ENCODE measurements at regions not wholly inside any gene's neighbourhood (a gene's known extent, or its start where the extent isn't known, plus 50 kb on each side); places are given as distances from the start of the nearest gene placed in this dataset.

DNA sequence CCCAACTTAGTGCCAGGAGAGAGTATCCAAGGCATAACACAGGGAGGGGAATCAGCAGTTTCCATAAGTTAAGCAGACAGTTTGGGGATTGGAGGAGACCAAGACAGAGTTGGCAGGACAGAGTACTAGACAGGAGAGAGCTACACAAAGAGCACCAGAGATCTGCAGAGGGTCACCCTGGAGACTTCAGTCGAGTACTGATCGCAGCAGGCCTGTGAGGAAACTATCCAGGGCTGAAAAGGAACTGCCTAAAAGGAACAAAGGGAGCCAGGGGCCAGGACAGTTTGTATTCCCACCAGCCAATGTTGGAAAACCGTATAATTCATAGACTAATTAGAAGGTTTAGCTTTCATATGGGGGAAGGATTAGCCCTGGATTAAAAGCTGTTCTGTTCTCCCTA lies 80.6 kb upstream of the ENPP6 start:
- H3K27me3 Mint-ChIP-seq, result no peaks in the 10 kb centered on the region
- no peak for DNase-seq (ENCODE audit: low spot score in 2 of 2)
- no peak for ATAC-seq (replicated peaks; ENCODE audit: extremely low read depth, poor library complexity, severe bottlenecking)
- no peak overlapping the region for H3K27ac Mint-ChIP-seq (ENCODE audit: low read depth)
- H3K9me3 Mint-ChIP-seq, result no peaks in the 10 kb centered on the region
- H3K4me1 Mint-ChIP-seq, result no peaks in the 10 kb centered on the region
- peaks cover 2% of the 10 kb centered on the region for H3K36me3 Mint-ChIP-seq (ENCODE audit: insufficient read depth)
- no peak overlapping the region for H3K4me3 Mint-ChIP-seq

DNA sequence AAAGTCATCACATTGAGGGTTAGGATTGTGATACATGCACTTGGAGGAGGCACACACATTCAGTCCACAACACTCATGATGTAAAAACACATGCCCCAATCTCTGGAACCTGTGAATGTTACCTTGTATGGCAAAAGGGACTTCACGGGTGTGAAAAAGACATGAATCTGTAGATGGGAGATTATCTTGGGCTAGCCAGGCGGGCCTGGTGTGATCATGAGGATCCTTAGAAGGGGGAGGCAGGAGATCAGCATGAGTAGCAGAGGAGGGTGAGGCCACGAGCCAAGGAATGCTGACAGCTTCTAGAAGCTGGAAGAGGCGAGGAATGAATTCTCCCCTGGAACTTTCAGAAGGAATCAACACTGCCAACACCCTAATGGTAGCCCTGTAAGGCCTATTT lies 77.5 kb upstream of the ENPP6 start:
- H3K27me3 Mint-ChIP-seq, result no peaks in the 10 kb centered on the region
- H3K27ac Mint-ChIP-seq (ENCODE audit: low read depth), result no peak overlapping the region
- no peak for DNase-seq (ENCODE audit: low spot score in 2 of 2)
- no peaks in the 10 kb centered on the region for H3K36me3 Mint-ChIP-seq (ENCODE audit: insufficient read depth)
- no peaks in the 10 kb centered on the region for H3K9me3 Mint-ChIP-seq
- no peak overlapping the region for H3K4me3 Mint-ChIP-seq
- no peak for ATAC-seq (replicated peaks; ENCODE audit: extremely low read depth, poor library complexity, severe bottlenecking)
- H3K4me1 Mint-ChIP-seq, result no peaks in the 10 kb centered on the region

DNA sequence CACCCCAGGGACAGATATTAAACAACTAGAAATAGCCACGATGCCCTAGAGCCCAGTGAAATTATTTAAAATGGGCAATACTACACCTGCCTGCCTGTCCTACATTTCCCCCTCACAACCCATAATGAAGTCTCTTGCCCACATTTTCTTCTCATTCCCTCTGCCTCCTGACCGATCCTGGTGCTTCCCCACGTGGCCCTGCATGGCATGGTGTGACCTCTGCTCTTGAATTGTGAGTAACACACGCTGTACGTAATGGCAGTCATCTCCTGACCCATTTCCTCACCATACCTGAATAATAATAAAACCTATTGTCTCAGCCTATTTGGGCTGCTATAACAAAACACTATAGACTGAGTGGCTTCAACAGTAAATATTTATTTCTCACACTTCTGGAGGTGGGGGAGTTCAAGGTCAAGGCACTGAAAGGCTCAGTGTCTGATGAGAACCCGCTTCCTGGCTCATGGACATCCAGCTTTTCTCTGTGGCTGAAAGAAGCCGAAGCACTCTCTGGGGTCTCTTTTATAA lies 77.0 kb upstream of the ENPP6 start:
- Mint-ChIP-seq H3K27me3 (no peaks in the 10 kb centered on the region), H3K4me1 (no peaks in the 10 kb centered on the region), H3K9me3 (no peaks in the 10 kb centered on the region), H3K36me3 (ENCODE audit: insufficient read depth) (no peaks in the 10 kb centered on the region), H3K4me3 (no peak overlapping the region), H3K27ac (ENCODE audit: low read depth) (no peak overlapping the region)
- ATAC-seq (replicated peaks; ENCODE audit: extremely low read depth, poor library complexity, severe bottlenecking) (no peak), DNase-seq (ENCODE audit: low spot score in 2 of 2) (no peak)

DNA sequence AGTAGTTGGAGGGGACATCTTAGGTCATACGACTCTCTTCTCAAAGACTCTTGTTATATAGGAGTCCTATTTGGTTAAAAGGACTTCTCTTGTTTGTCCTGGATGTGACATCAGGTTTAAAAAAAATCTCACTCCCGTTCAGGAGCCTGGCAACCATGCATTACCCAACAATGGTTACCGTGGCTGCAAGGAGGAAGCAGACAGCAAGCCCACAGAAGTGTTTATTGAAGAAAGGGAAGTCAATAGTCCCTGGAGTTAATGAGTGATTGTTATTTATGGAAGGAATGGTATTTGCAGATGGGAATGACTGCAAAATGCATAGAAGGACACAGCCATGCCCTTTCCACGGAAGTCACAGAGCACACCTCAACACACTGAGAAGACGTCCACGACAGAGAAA lies 75.9 kb upstream of the ENPP6 start:
- H3K9me3 Mint-ChIP-seq, result no peaks in the 10 kb centered on the region
- peaks cover 3% of the 10 kb centered on the region for H3K4me1 Mint-ChIP-seq
- no peaks in the 10 kb centered on the region for H3K27me3 Mint-ChIP-seq
- no peaks in the 10 kb centered on the region for H3K36me3 Mint-ChIP-seq (ENCODE audit: insufficient read depth)
- no peak overlapping the region for H3K4me3 Mint-ChIP-seq
- no peak overlapping the region for H3K27ac Mint-ChIP-seq (ENCODE audit: low read depth)
- ATAC-seq (replicated peaks; ENCODE audit: extremely low read depth, poor library complexity, severe bottlenecking), result no peak
- DNase-seq (ENCODE audit: low spot score in 2 of 2), result no peak

DNA sequence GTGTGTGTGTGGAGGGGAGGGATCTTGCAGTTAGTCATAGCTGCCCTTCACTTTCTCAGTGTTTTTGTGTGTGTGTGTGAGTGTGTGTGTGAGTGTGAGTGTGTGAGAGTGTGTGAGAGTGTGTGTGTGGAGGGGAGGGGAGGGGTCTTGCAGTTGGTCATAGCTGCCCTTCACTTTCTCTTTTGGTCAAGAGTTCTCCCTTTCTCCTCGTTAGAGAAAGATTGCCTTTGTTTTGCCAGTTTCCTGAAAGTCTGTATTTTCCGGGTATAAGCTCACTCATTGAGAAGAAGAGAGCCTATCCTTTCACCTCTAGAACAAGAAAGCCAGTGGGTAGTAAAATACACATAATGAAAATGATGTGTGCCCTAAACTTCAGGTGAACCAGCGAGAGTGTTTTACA lies 75.2 kb upstream of the ENPP6 start:
- no peaks in the 10 kb centered on the region for H3K36me3 Mint-ChIP-seq (ENCODE audit: insufficient read depth)

DNA sequence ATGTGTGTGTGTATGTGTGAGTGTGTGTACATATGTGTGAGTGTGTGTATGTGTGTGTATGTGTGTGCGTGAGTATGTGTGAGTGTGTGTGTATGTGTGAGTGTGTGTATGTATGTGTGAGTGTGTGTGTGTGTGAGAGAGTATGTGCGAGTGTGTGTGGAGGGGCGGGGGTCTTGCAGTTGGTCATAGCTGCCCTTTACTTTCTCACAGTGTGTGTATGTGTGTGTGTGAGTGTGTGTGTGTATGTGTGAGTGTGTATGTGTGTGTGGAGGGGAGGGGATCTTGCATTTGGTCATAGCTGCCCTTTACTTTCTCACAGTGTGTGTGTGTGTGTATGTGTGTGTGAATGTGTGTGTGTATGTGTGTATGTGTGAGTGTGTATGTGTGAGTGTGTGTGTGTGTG lies 74.8 kb upstream of the ENPP6 start:
- Mint-ChIP-seq H3K4me3 (no peak overlapping the region), H3K27ac (ENCODE audit: low read depth) (no peak overlapping the region), H3K4me1 (peaks cover 12% of the 10 kb centered on the region), H3K36me3 (ENCODE audit: insufficient read depth) (no peaks in the 10 kb centered on the region), H3K9me3 (no peaks in the 10 kb centered on the region), H3K27me3 (no peaks in the 10 kb centered on the region)
- no peak for DNase-seq (ENCODE audit: low spot score in 2 of 2)
- no peak for ATAC-seq (replicated peaks; ENCODE audit: extremely low read depth, poor library complexity, severe bottlenecking)

More for the DNA sequence above, 75.2 kb upstream of the ENPP6 start:
- H3K4me3 Mint-ChIP-seq, result no peak overlapping the region
- DNase-seq (ENCODE audit: low spot score in 2 of 2), result no peak
- H3K4me1 Mint-ChIP-seq, result peaks cover 9% of the 10 kb centered on the region
- no peaks in the 10 kb centered on the region for H3K27me3 Mint-ChIP-seq
- no peaks in the 10 kb centered on the region for H3K9me3 Mint-ChIP-seq
- no peak overlapping the region for H3K27ac Mint-ChIP-seq (ENCODE audit: low read depth)
- no peak for ATAC-seq (replicated peaks; ENCODE audit: extremely low read depth, poor library complexity, severe bottlenecking)

DNA sequence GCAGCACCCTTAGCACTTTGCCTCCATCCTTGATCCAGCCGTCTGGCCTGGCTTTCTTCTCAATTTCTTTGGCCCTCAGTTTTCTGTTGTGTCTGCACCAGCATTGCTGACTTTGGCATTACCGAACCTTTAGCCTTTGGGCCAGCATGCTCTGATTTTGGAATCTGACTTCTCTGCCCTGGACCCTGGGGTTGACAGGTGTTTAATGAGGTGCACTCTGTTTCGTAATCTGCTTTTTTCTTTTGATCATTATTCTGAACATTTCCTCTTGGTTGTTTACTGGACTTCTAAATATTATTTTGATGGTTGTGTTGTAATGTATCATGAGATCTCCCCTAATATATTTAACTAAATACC lies 71.5 kb upstream of the ENPP6 start:
- no peak overlapping the region for H3K4me3 Mint-ChIP-seq
- DNase-seq (ENCODE audit: low spot score in 2 of 2), result no peak
- H3K27me3 Mint-ChIP-seq, result no peaks in the 10 kb centered on the region
- H3K27ac Mint-ChIP-seq (ENCODE audit: low read depth), result no peak overlapping the region
- no peaks in the 10 kb centered on the region for H3K9me3 Mint-ChIP-seq
- H3K36me3 Mint-ChIP-seq (ENCODE audit: insufficient read depth), result no peaks in the 10 kb centered on the region
- peaks cover 12% of the 10 kb centered on the region for H3K4me1 Mint-ChIP-seq
- ATAC-seq (replicated peaks; ENCODE audit: extremely low read depth, poor library complexity, severe bottlenecking), result no peak

DNA sequence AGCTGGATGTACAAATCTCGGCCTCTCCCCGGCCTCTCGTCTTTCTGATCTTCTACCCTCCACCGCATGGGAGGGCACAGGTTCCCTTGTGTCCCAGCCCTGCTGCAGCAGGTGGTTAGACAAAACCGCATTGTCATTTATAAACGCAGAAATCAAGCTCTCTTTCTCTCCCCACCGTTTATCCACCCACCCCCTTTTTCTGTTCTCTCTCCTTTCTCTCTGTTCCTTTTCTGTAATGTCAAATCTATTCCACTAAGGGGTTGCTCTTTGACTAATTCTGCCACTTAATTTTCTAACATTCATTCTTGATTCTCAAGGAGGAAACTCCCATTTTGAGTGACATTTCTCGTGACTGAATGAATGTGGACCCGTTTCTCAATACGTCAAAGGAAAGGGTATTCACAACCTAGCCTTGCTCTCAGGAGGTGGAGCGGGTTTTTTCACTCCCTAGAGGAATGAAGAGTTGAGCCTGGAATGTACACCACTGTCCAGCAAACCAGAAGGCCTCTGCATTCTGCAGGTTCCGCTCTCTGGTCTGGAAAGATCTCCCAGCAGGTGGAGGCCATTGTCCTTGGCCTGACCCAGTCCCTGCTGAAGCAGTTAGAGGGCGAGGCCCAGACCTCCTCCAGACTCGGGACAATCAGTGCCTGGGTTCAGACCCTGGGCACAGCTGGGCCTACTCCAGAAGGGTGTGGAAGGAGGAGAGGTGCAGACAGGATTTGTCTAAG lies 70.9 kb upstream of the ENPP6 start:
- peak; percentile 24 for ATAC-seq (replicated peaks; ENCODE audit: extremely low read depth, poor library complexity, severe bottlenecking)
- Mint-ChIP-seq H3K4me1 (peaks cover 12% of the 10 kb centered on the region), H3K4me3 (peak overlapping the region; percentile 32), H3K9me3 (no peaks in the 10 kb centered on the region), H3K36me3 (ENCODE audit: insufficient read depth) (no peaks in the 10 kb centered on the region), H3K27me3 (no peaks in the 10 kb centered on the region), H3K27ac (ENCODE audit: low read depth) (peak overlapping the region; percentile 44)
- no peak for DNase-seq (ENCODE audit: low spot score in 2 of 2)

DNA sequence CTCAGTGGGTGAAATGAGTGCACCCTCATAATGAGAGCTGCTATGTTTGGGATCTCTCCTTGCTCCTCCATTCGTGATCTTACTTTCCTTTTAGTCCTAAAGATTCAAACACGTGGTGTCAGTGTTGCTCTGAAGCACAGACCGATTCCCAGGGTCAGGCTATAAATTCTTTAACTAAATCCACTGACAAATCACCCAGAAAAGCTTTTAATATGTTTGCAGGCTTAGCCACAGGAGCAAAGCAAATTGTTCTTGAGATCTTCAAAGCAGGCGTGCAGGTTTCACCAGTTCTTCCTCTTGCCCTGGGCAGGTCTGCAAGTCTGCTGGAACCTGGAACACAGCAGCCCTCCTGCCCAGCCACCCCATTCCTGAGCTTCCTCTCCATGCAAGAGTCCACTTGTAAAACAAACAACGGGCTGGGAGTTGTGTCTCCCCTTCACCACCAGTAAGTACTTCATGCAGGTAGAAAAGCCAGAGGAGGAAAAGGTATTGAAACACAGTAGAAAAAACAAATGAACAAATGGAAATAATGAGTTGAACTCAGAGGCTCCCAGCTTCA lies 70.1 kb upstream of the ENPP6 start:
- no peak for ATAC-seq (replicated peaks; ENCODE audit: extremely low read depth, poor library complexity, severe bottlenecking)
- H3K4me3 Mint-ChIP-seq, result no peak overlapping the region
- H3K36me3 Mint-ChIP-seq (ENCODE audit: insufficient read depth), result no peaks in the 10 kb centered on the region

DNA sequence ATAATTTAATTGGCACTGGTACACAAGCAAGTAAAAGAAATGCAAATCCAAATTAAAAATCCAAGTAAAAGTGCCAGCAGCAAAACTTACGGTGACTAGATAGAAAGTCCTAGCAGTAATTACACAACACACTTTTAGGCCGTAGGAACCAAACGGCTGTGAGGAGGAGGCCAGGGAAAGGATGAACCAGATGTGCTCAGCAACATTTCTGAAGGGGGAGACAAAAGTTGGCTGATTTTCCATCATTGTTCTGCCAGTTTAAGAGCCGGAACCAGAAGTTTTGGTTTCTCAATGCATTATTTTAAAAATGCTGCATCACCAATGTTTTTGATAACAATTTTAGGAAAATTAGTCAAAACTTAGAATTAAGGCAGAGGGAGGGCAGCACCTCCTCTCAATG lies 68.7 kb upstream of the ENPP6 start:
- peaks cover 31% of the 10 kb centered on the region for H3K4me1 Mint-ChIP-seq
- H3K27ac Mint-ChIP-seq (ENCODE audit: low read depth), result no peak overlapping the region
- H3K9me3 Mint-ChIP-seq, result no peaks in the 10 kb centered on the region
- no peak for DNase-seq (ENCODE audit: low spot score in 2 of 2)
- no peaks in the 10 kb centered on the region for H3K36me3 Mint-ChIP-seq (ENCODE audit: insufficient read depth)
- no peak for ATAC-seq (replicated peaks; ENCODE audit: extremely low read depth, poor library complexity, severe bottlenecking)
- no peaks in the 10 kb centered on the region for H3K27me3 Mint-ChIP-seq
- no peak overlapping the region for H3K4me3 Mint-ChIP-seq

More for the DNA sequence above, 70.1 kb upstream of the ENPP6 start:
- no peak for DNase-seq (ENCODE audit: low spot score in 2 of 2)
- H3K4me1 Mint-ChIP-seq, result peaks cover 17% of the 10 kb centered on the region
- no peak overlapping the region for H3K27ac Mint-ChIP-seq (ENCODE audit: low read depth)
- H3K27me3 Mint-ChIP-seq, result no peaks in the 10 kb centered on the region
- no peaks in the 10 kb centered on the region for H3K9me3 Mint-ChIP-seq

DNA sequence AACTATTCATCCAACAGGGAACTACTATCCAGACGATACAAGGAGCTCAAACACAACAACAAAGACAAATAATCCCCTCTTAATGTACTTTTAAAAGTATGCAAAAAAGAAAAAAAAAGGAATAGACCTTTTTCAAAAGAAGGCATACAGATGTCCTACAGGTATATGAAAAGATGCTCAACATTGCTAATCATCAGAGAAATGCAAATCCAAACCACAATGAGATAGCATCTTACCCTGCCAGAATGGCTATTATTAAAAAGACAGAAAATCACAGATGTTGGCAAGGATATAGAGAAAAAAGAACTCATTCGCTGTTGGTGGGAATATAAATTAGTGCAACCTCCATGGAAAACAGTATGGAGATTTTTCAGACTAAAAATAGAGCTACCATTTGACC lies 67.1 kb upstream of the ENPP6 start:
- no peaks in the 10 kb centered on the region for H3K9me3 Mint-ChIP-seq
- no peak overlapping the region for H3K4me3 Mint-ChIP-seq
- peaks cover 42% of the 10 kb centered on the region for H3K4me1 Mint-ChIP-seq
- H3K27ac Mint-ChIP-seq (ENCODE audit: low read depth), result no peak overlapping the region
- no peaks in the 10 kb centered on the region for H3K36me3 Mint-ChIP-seq (ENCODE audit: insufficient read depth)
- ATAC-seq (replicated peaks; ENCODE audit: extremely low read depth, poor library complexity, severe bottlenecking) (no peak), DNase-seq (ENCODE audit: low spot score in 2 of 2) (no peak)
- no peaks in the 10 kb centered on the region for H3K27me3 Mint-ChIP-seq

DNA sequence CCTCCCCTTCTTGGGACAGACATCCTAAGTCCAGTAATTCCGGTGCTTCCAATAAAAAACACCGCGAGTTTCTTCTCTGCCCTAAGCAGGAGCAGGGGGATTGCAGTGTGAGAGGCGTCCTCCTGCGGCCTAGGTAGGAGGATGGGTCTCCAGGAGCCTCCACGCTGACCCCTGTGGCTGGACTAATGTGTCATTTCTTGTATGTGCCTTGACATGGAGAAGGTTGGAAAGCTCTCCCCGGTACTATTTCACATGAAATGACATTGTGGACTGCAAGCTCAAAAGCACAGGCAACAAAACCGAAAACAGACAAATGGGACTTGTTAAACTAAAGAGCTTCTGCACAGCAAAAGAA lies 66.6 kb upstream of the ENPP6 start:
- H3K27ac Mint-ChIP-seq (ENCODE audit: low read depth), result no peak overlapping the region
- DNase-seq (ENCODE audit: low spot score in 2 of 2) (no peak), ATAC-seq (replicated peaks; ENCODE audit: extremely low read depth, poor library complexity, severe bottlenecking) (no peak)
- peaks cover 42% of the 10 kb centered on the region for H3K4me1 Mint-ChIP-seq
- H3K36me3 Mint-ChIP-seq (ENCODE audit: insufficient read depth), result no peaks in the 10 kb centered on the region
- H3K4me3 Mint-ChIP-seq, result no peak overlapping the region
- H3K9me3 Mint-ChIP-seq, result no peaks in the 10 kb centered on the region
- no peaks in the 10 kb centered on the region for H3K27me3 Mint-ChIP-seq

DNA sequence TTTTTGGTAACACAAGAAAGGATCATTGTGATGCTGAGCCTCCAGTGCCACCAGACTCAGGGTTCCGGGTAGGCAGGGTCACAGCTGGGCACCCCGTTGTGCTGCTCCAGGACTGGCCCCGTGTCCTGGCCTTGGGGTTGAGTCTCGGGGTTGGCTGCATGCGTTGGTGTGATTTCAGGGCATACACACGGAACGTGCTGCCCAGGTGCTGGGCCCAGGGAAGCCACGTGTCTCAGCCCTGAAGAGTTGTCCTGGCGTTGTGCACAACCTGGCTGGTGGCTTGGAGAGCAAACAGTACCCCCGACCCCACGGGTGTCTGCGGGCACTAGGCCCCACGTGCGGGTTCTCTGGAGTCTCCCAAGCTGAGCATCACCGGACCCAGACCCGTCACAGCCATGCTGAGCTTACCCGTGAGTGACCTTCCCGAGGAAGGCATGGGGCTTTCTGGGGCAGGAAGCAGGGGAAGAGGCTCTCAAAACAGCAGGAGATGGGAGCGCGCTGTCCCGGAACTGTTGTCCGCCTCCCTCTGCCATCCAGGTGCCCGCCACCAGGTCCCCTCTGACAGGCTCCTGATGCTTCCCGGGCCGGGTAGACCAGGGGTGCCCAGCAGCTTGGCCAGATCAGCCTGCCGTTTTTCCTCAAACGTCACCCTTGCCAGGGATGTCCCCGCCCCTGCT lies 66.1 kb upstream of the ENPP6 start:
- Mint-ChIP-seq H3K36me3 (ENCODE audit: insufficient read depth) (no peaks in the 10 kb centered on the region), H3K27ac (ENCODE audit: low read depth) (no peak overlapping the region)

More for the DNA sequence above, 66.1 kb upstream of the ENPP6 start:
- no peak for ATAC-seq (replicated peaks; ENCODE audit: extremely low read depth, poor library complexity, severe bottlenecking)
- H3K27me3 Mint-ChIP-seq, result no peaks in the 10 kb centered on the region
- H3K4me3 Mint-ChIP-seq, result no peak overlapping the region
- peaks cover 42% of the 10 kb centered on the region for H3K4me1 Mint-ChIP-seq
- no peaks in the 10 kb centered on the region for H3K9me3 Mint-ChIP-seq
- no peak for DNase-seq (ENCODE audit: low spot score in 2 of 2)
